SKM-1 treated with dmso at 0.1 percent for 144 hours (cell line): ENCODE measurements at regions not wholly inside any gene's neighbourhood (a gene's known extent, or its start where the extent isn't known, plus 50 kb on each side); places are given as distances from the start of the nearest gene placed in this dataset.
"Not testable (repeated sequence)": the region's sequence is repeated elsewhere in the genome, so short reads cannot be mapped to it uniquely, and the experiment has no call there.

ENCODE experiments used
- DNase-seq: peaks from one replicate; lab custom pipeline; 2025; ENCODE audit not compliant: unreplicated experiment; lab: John Stamatoyannopoulos, UW

GRCh38 chr2:4803396-4803795, 888.8 kb upstream of the SOX11 start:
- no peak for DNase-seq

DNA sequence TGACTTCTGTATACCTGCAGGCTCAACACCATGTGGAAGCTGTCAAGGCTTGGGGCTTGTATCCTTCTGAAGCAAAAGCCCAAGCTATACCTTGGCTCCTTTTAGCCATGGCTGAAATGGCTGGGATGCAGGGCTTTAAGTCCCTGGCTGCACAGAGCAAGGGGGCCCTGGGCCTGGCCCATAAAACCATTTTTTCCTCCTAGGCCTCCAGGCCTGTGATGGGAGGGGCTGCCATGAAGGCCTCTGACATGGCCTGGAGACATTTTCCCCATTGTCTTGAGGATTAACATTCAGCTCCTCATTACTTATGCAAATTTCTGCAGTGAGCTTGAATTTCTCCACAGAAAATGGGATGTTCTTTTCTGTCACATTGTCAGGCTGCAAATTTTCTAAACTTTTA, 878.0 kb upstream of the SOX11 start:
- not testable (repeated sequence) for DNase-seq

- no peak for DNase-seq
Measured at GRCh38 chr2:4827836-4828235, 864.3 kb upstream of the SOX11 start.

GRCh38 chr2:4828682-4829374, 863.4 kb upstream of the SOX11 start:
- DNase-seq: no peak

DNA sequence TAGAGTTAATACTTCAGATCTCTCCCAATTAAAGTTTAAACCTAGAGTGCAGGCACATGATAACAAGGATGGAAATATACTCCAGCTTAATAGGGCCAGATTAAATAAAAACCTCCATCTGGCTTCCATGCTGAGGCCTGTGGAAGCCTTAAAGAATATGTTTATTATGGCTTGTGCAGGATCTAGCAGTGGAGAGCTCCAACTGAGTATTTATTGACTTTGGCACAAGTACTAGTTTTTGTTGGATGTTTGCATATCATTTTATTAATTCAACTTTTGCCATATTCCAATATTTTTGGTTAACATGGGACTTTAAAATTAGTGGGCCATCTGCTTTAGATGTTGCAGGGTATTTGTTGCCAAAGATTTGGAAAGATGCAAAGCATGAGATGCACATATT, 860.4 kb upstream of the SOX11 start:
- DNase-seq: no peak

GRCh38 chr2:4832642-4833041, 859.5 kb upstream of the SOX11 start:
- DNase-seq: no peak

DNA sequence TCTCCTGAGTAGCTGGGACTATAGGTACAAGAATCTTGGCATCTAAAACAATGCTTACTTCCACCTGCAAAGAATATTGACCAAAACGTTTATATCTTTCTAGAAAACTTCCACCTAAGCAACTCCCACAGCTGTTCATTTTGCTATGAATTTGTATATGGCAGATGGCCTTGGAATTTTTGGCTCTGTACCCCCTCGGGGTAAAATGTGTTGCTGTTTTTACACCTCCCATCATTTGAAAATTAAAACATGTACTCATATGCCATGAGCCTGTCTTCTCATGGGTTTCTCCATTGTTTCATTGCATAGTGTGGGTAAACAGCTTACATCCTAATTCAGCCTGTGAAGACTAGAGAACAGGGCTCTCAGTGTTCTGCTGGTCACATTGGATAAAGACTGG, 853.6 kb upstream of the SOX11 start:
- no peak for DNase-seq

GRCh38 chr2:4840791-4841190, 851.4 kb upstream of the SOX11 start:
- no peak for DNase-seq

DNA sequence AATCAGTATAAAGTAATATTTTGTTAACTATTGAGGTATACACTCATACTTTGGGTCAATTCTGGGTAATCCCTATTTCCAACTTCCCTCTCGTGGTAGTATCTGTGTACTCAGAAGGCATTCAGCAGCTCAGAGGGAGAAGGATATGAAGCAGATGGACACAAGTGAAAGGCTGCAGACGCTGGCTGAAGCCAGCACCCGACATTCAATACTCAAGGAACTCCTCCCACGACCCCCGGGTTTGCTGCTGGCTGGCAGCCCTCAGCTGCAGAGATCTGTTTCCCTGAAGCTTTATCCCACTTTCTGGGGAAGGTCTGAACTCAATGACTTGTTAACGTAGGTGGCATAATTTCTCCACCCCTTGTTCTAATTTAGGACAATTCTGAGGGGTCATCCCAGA, 847.3 kb upstream of the SOX11 start:
- DNase-seq: no peak

- DNase-seq: no peak
Measured at GRCh38 chr2:4862031-4862430, 830.2 kb upstream of the SOX11 start.

- no peak for DNase-seq
Measured at GRCh38 chr2:4866198-4866597, 826.0 kb upstream of the SOX11 start.

DNA sequence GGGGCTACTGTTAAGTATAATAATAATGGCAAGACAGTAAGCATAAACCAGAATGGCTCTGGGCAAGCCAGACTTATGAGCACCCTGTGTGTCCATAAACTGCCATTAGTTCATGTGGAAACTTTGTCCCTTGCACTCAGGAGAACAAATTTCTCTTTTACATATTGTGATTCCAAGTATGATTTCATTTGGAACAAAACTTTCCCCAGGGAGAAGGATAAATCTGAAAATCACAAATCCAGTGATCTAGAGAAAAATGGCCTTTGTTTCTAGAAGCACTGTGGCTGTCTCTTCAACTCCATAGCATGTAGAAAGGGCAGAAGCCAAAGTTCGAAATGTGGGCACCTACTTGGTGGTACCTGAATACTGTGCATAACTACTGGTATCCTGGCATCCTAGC, 823.7 kb upstream of the SOX11 start:
- DNase-seq: no peak

- no peak for DNase-seq
Measured at GRCh38 chr2:4869154-4869553, 823.0 kb upstream of the SOX11 start.

GRCh38 chr2:4873364-4873763, 818.8 kb upstream of the SOX11 start:
- DNase-seq: no peak

- DNase-seq: no peak
Measured at GRCh38 chr2:4873876-4874593, 818.1 kb upstream of the SOX11 start.

GRCh38 chr2:4882421-4882820, 809.8 kb upstream of the SOX11 start:
- DNase-seq: no peak

DNA sequence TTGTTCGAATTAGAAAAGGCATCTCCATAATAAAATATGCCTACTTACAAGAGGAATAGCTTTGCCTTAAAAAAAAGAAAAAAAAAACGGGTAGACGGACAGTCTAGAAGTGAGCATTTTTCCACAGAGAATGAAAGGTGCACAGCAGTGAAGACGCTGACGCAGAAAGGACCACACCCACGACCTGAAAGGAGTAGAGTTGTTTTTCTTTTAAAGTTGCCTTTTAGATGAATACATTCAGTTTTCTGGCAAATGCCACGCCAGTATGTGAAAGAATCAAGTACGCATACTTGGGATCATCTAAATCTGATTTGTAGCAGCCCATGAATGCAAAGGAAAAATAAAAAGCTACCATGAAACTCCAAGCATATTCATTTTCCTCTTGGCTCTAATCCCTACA, 809.2 kb upstream of the SOX11 start:
- DNase-seq: no peak

- no peak for DNase-seq
Measured at GRCh38 chr2:4883375-4883774, 808.8 kb upstream of the SOX11 start.

GRCh38 chr2:4884117-4884571, 808.0 kb upstream of the SOX11 start:
- DNase-seq: no peak

- DNase-seq: no peak
Measured at GRCh38 chr2:4891394-4891793, 800.8 kb upstream of the SOX11 start.

- DNase-seq: no peak
Measured at GRCh38 chr2:4895371-4895770, 796.8 kb upstream of the SOX11 start.

DNA sequence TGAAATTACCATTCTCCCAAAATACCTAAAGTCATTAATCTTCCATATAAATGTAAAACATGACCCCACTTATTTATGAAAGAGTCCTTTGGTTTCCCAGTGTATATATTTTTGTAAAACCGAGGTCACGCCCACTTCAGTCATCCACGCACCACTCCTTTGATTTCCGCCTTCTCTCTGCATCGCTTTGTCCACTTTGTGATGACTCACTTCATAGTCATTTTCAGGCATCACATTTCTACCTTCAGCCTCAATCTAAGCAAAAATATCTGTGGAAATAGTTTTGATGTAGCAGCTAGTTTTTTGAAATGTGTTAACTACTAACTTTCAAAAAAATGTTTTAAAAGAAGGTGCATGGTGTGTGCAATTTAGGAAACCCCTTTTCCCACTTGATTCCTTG, 793.5 kb upstream of the SOX11 start:
- no peak for DNase-seq

DNA sequence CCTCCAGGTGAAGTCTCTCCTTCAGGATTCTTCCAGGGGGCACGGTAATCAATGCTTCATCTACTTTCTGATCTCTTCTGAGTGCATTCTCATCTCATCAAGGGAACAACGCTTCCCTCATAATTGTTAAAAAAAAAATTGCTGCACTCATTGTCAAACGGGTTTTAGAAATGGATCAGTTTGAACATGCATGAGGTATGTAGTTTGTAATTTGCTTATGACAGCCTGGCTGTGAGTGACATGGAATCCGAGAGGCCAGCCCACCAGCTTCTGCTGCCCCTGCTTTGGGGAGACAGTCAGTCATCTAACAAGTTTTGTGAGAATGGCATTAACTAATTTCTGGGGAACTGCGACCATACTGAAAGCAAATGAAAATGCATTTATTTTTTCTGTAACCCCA, 791.9 kb upstream of the SOX11 start:
- no peak for DNase-seq
